Mesothelial cell of epicardium (in vitro differentiated cells): ENCODE measurements at regions not wholly inside any gene's neighbourhood (a gene's known extent, or its start where the extent isn't known, plus 50 kb on each side); places are given as distances from the start of the nearest gene placed in this dataset.

Source experiments
- DNase-seq, 2 experiments: peaks; one replicate each; pipeline ENCODE4 v3.0.0; 2021; ENCODE audit warnings: low spot score in 2 of 2; ENCODE audit not compliant: unreplicated experiment in 2 of 2
- H3K27ac Mint-ChIP-seq: 2 replicates; pipeline ENCODE4 v1.8.0; 2021; ENCODE audit warnings: mixed read lengths
- H3K27me3 Mint-ChIP-seq: 2 replicates; pipeline ENCODE4 v1.8.0; 2021; ENCODE audit warnings: low read depth, mixed read lengths
- H3K36me3 Mint-ChIP-seq: 2 replicates; pipeline ENCODE4 v1.8.0; 2021; ENCODE audit warnings: mixed read lengths
- H3K4me1 Mint-ChIP-seq: 2 replicates; pipeline ENCODE4 v1.8.0; 2021; ENCODE audit warnings: mixed read lengths
- H3K4me3 Mint-ChIP-seq: 2 replicates; pipeline ENCODE4 v1.8.0; 2021; ENCODE audit warnings: mild to moderate bottlenecking, moderate library complexity, mixed read lengths
- H3K9me3 Mint-ChIP-seq: 2 replicates; pipeline ENCODE4 v1.8.0; 2021; ENCODE audit warnings: mixed read lengths
- TF ChIP-seq, protein P1 (sequence below): fragments of 200-600 bp; sonication (generic); IDR thresholded peaks from one replicate; pipeline ENCODE4 v1.5.0; 2021; ENCODE audit warnings: antibody characterized with exemption; ENCODE audit not compliant: unreplicated experiment

DNA sequence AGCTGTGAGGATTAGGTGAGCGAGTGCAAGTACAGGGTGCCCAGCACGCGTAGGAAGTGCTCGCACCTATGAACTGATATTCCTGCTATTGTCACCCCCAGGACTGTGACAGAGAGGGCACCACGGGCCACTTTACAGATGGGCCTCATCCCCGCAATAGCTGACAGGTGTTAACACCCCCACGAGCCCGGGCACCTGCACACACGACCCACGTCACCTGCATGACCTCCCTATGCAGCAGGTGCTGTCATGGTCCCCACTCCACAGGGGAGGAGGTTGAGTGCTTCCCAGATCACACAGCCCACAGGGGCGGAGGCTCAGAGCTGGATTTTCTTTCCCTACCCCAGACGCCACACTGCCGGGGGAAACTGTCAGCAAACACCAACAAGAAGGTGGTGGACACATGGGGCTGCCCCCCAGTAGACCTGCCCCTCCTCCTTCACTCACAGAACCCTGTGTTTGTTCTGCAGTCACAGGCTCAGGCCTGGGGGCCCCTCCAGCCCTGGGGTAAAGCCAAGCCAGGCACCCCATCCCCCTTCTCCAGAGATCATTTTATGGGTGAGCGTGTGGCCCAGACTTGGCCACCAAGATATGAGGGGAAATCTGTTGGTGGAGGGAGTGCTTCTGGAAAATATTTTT, 465.5 kb downstream of the MATN1 start:
- Mint-ChIP-seq H3K9me3 (peaks cover 5% of the 10 kb centered on the region), H3K4me3 (no peak overlapping the region), H3K27me3 (peaks cover 62% of the 10 kb centered on the region), H3K4me1 (peaks cover 4% of the 10 kb centered on the region), H3K27ac (no peak overlapping the region), H3K36me3 (no peaks in the 10 kb centered on the region)
- DNase-seq: no peak
- TF ChIP-seq, protein P1, sequence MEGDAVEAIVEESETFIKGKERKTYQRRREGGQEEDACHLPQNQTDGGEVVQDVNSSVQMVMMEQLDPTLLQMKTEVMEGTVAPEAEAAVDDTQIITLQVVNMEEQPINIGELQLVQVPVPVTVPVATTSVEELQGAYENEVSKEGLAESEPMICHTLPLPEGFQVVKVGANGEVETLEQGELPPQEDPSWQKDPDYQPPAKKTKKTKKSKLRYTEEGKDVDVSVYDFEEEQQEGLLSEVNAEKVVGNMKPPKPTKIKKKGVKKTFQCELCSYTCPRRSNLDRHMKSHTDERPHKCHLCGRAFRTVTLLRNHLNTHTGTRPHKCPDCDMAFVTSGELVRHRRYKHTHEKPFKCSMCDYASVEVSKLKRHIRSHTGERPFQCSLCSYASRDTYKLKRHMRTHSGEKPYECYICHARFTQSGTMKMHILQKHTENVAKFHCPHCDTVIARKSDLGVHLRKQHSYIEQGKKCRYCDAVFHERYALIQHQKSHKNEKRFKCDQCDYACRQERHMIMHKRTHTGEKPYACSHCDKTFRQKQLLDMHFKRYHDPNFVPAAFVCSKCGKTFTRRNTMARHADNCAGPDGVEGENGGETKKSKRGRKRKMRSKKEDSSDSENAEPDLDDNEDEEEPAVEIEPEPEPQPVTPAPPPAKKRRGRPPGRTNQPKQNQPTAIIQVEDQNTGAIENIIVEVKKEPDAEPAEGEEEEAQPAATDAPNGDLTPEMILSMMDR: no peak

GRCh38 chr1:30257322-30257721, 466.1 kb downstream of the MATN1 start:
- DNase-seq: no peak
- peaks cover 4% of the 10 kb centered on the region for H3K4me1 Mint-ChIP-seq
- TF ChIP-seq, protein P1: no peak
- H3K27me3 Mint-ChIP-seq: peaks cover 64% of the 10 kb centered on the region
- H3K36me3 Mint-ChIP-seq: no peaks in the 10 kb centered on the region
- H3K27ac Mint-ChIP-seq: no peak overlapping the region
- no peak overlapping the region for H3K4me3 Mint-ChIP-seq
- H3K9me3 Mint-ChIP-seq: peaks cover 5% of the 10 kb centered on the region

DNA sequence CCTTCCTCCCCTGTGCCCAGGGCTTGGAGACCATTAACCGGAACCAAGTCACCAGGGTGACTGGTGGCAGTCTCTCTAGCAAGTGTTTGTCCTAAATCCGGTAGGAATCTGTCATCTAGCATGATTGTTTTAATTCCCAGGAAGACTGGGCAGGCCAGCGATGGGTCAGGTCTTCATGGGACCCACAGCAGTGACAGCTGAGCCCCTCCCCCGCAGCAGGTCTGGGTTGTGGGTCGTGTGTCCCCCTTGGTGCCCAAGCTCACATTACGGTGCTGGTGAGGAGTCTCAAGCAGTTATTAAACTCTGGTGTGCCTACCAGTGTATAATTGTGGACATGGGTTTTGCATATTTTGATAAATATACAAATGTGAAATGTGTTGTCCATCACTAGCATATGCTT, 466.5 kb downstream of the MATN1 start:
- H3K4me1 Mint-ChIP-seq: peaks cover 4% of the 10 kb centered on the region
- no peaks in the 10 kb centered on the region for H3K36me3 Mint-ChIP-seq
- H3K27me3 Mint-ChIP-seq: peaks cover 63% of the 10 kb centered on the region
- peaks cover 5% of the 10 kb centered on the region for H3K9me3 Mint-ChIP-seq
- no peak overlapping the region for H3K4me3 Mint-ChIP-seq
- H3K27ac Mint-ChIP-seq: no peak overlapping the region
- TF ChIP-seq, protein P1: no peak
- no peak for DNase-seq

- no peaks in the 10 kb centered on the region for H3K36me3 Mint-ChIP-seq
- no peak overlapping the region for H3K4me3 Mint-ChIP-seq
- peaks cover 63% of the 10 kb centered on the region for H3K27me3 Mint-ChIP-seq
- TF ChIP-seq, protein P1: no peak
- H3K27ac Mint-ChIP-seq: no peak overlapping the region
- DNase-seq: no peak
- peaks cover 9% of the 10 kb centered on the region for H3K4me1 Mint-ChIP-seq
- H3K9me3 Mint-ChIP-seq: no peaks in the 10 kb centered on the region
Observed at GRCh38 chr1:30255111-30255724, 468.2 kb downstream of the MATN1 start.

GRCh38 chr1:30253807-30254440, 469.5 kb downstream of the MATN1 start:
- peaks cover 5% of the 10 kb centered on the region for H3K4me1 Mint-ChIP-seq
- no peaks in the 10 kb centered on the region for H3K9me3 Mint-ChIP-seq
- H3K4me3 Mint-ChIP-seq: no peak overlapping the region
- TF ChIP-seq, protein P1: no peak
- no peaks in the 10 kb centered on the region for H3K36me3 Mint-ChIP-seq
- no peak overlapping the region for H3K27ac Mint-ChIP-seq
- H3K27me3 Mint-ChIP-seq: peaks cover 64% of the 10 kb centered on the region
- no peak for DNase-seq
